CD4-positive, alpha-beta T cell treated with Interleukin-12 subunit alpha and Interleukin-12 subunit beta, for 1 hour (primary cell): ENCODE measurements at regions not wholly inside any gene's neighbourhood (a gene's known extent, or its start where the extent isn't known, plus 50 kb on each side); places are given as distances from the start of the nearest gene placed in this dataset.

Experiments
- DNase-seq: peaks from one replicate; pipeline ENCODE4 v3.0.0-alpha.2; 2020

GRCh38 chr5:147037515-147038205 lies 159.1 kb upstream of the PPP2R2B start:
- no peak for DNase-seq

- no peak for DNase-seq
Measured at GRCh38 chr5:147040856-147041255, 162.3 kb upstream of the PPP2R2B start.

- no peak for DNase-seq
Measured at GRCh38 chr5:147044572-147045273, 166.2 kb upstream of the PPP2R2B start.

GRCh38 chr5:147045290-147045689 lies 166.7 kb upstream of the PPP2R2B start:
- no peak for DNase-seq

GRCh38 chr5:147046281-147046680 lies 167.7 kb upstream of the PPP2R2B start:
- DNase-seq: no peak

- no peak for DNase-seq
Measured at GRCh38 chr5:147046894-147047293, 168.3 kb upstream of the PPP2R2B start.

GRCh38 chr5:147049764-147050163 lies 171.2 kb upstream of the PPP2R2B start:
- no peak for DNase-seq

- no peak for DNase-seq
Measured at GRCh38 chr5:147050172-147050571, 171.6 kb upstream of the PPP2R2B start.

- DNase-seq: no peak
Measured at GRCh38 chr5:147051193-147051592, 172.6 kb upstream of the PPP2R2B start.

- no peak for DNase-seq
Measured at GRCh38 chr5:147052519-147052918, 174.0 kb upstream of the PPP2R2B start.

- DNase-seq: no peak
Measured at GRCh38 chr5:147055089-147055826, 176.7 kb upstream of the PPP2R2B start.

- DNase-seq: no peak
Measured at GRCh38 chr5:147055850-147056566, 177.5 kb upstream of the PPP2R2B start.

GRCh38 chr5:147057051-147057450 lies 177.8 kb upstream of the STK32A start:
- DNase-seq: no peak

- no peak for DNase-seq
Measured at GRCh38 chr5:147061431-147061830, 173.4 kb upstream of the STK32A start.

- no peak for DNase-seq
Measured at GRCh38 chr5:147062427-147062826, 172.4 kb upstream of the STK32A start.

GRCh38 chr5:147063943-147064342 lies 170.9 kb upstream of the STK32A start:
- no peak for DNase-seq

- DNase-seq: no peak
Measured at GRCh38 chr5:147065071-147065470, 169.8 kb upstream of the STK32A start.

- DNase-seq: no peak
Measured at GRCh38 chr5:147068998-147069397, 165.8 kb upstream of the STK32A start.

GRCh38 chr5:147072622-147073021 lies 162.2 kb upstream of the STK32A start:
- no peak for DNase-seq

GRCh38 chr5:147073098-147073497 lies 161.7 kb upstream of the STK32A start:
- no peak for DNase-seq

- DNase-seq: no peak
Measured at GRCh38 chr5:147075187-147075586, 159.6 kb upstream of the STK32A start.

GRCh38 chr5:147080391-147080790 lies 154.4 kb upstream of the STK32A start:
- no peak for DNase-seq

GRCh38 chr5:147081311-147081764 lies 153.5 kb upstream of the STK32A start:
- DNase-seq: no peak
